SK-N-SH treated with all-trans-retinoic acid at 6 μM for 48 hours (cell line): ENCODE measurements at regions not wholly inside any gene's neighbourhood (a gene's known extent, or its start where the extent isn't known, plus 50 kb on each side); places are given as distances from the start of the nearest gene placed in this dataset.

Experiments used
- ATAC-seq: fragments of 200-7000 bp; cut with Tn5 transposase; 3 replicates; pipeline ENCODE4 v1.9.1; 2020; ENCODE audit warnings: mild to moderate bottlenecking, moderate library complexity
- ARNTL ChIP-seq: fragments of 450-650 bp; formaldehyde crosslinking; IDR thresholded peaks from 2 replicates; pipeline ENCODE4 v1.5.0; 2020; ENCODE audit warnings: low read depth, mild to moderate bottlenecking, moderate library complexity, borderline replicate concordance
- BACH2 ChIP-seq: fragments of 250-450 bp; sonication (Bioruptor Pico); IDR thresholded peaks from 2 replicates; pipeline ENCODE4 v1.9.0; 2021; ENCODE audit warnings: mild to moderate bottlenecking, borderline replicate concordance
- ESRRG ChIP-seq: fragments of 250-450 bp; sonication (Bioruptor Pico); IDR thresholded peaks from 2 replicates; pipeline ENCODE4 v1.6.1; 2021; ENCODE audit warnings: mild to moderate bottlenecking
- GLIS3 ChIP-seq: fragments of 250-450 bp; sonication (Bioruptor Pico); IDR thresholded peaks from 2 replicates; pipeline ENCODE4 v1.5.0; 2020; ENCODE audit warnings: mild to moderate bottlenecking, moderate library complexity
- ISL1 ChIP-seq: fragments of 250-450 bp; sonication (Bioruptor Pico); IDR thresholded peaks from 2 replicates; pipeline ENCODE4 v2.1.2; 2022; ENCODE audit warnings: mild to moderate bottlenecking, moderate library complexity
- OSR1 ChIP-seq: fragments of 250-450 bp; sonication (Bioruptor Pico); IDR thresholded peaks from 2 replicates; pipeline ENCODE4 v1.8.0; 2022; ENCODE audit warnings: moderate library complexity, mild to moderate bottlenecking, inconsistent platforms
- PATZ1 ChIP-seq: fragments of 250-450 bp; sonication (Bioruptor Pico); IDR thresholded peaks from 2 replicates; pipeline ENCODE4 v1.8.0; 2020; ENCODE audit warnings: mild to moderate bottlenecking, moderate library complexity, borderline replicate concordance
- PPARA ChIP-seq: fragments of 250-450 bp; sonication (Bioruptor Pico); IDR thresholded peaks from 2 replicates; pipeline ENCODE4 v1.5.0; 2020; ENCODE audit warnings: mild to moderate bottlenecking, borderline replicate concordance
- RARB ChIP-seq: fragments of 250-450 bp; sonication (Bioruptor Pico); IDR thresholded peaks from 2 replicates; pipeline ENCODE4 v1.8.0; 2021; ENCODE audit warnings: mild to moderate bottlenecking, moderate library complexity
- SNAI2 ChIP-seq: fragments of 250-450 bp; sonication (Bioruptor Pico); IDR thresholded peaks from 2 replicates; pipeline ENCODE4 v1.5.0; 2020; ENCODE audit warnings: mild to moderate bottlenecking, moderate library complexity
- TCF4 ChIP-seq: fragments of 250-450 bp; sonication (Bioruptor Pico); IDR thresholded peaks from 2 replicates; pipeline ENCODE4 v1.8.0; 2021; ENCODE audit warnings: mild to moderate bottlenecking, moderate library complexity, borderline replicate concordance
- TSHZ2 ChIP-seq: fragments of 250-450 bp; sonication (Bioruptor Pico); IDR thresholded peaks from 2 replicates; pipeline ENCODE4 v1.5.0; 2020; ENCODE audit warnings: mild to moderate bottlenecking, moderate library complexity
- ZC3H10 ChIP-seq: fragments of 250-450 bp; sonication (Bioruptor Pico); IDR thresholded peaks from 2 replicates; pipeline ENCODE4 v1.5.1; 2021; ENCODE audit warnings: mild to moderate bottlenecking, moderate library complexity
- ZFP3 ChIP-seq: fragments of 250-450 bp; sonication (Bioruptor Pico); IDR thresholded peaks from 2 replicates; pipeline ENCODE4 v1.5.0; 2020; ENCODE audit warnings: mild to moderate bottlenecking, moderate library complexity
- ZFP30 ChIP-seq: fragments of 450-650 bp; formaldehyde crosslinking; IDR thresholded peaks from 2 replicates; pipeline ENCODE4 v1.5.0; 2022; ENCODE audit warnings: mild to moderate bottlenecking, moderate library complexity
- ZNF70 ChIP-seq: fragments of 450-650 bp; formaldehyde crosslinking; IDR thresholded peaks from 2 replicates; pipeline ENCODE4 v1.5.0; 2020; ENCODE audit warnings: mild to moderate bottlenecking, moderate library complexity
- ZNF8 ChIP-seq: fragments of 450-650 bp; formaldehyde crosslinking; IDR thresholded peaks from 2 replicates; pipeline ENCODE4 v1.5.0; 2020; ENCODE audit warnings: mild to moderate bottlenecking, moderate library complexity
- TF ChIP-seq, protein P1 (sequence below): fragments of 250-450 bp; sonication (Bioruptor Pico); IDR thresholded peaks from 2 replicates; pipeline ENCODE4 v1.5.1; 2021; ENCODE audit warnings: mild to moderate bottlenecking, moderate library complexity
- TF ChIP-seq, protein P2 (sequence below): fragments of 250-450 bp; sonication (Bioruptor Pico); IDR thresholded peaks from 2 replicates; pipeline ENCODE4 v1.8.0; 2021; ENCODE audit warnings: low read depth, mild to moderate bottlenecking, moderate library complexity, borderline replicate concordance
- TF ChIP-seq, protein P3 (sequence below): fragments of 250-450 bp; sonication (Bioruptor Pico); IDR thresholded peaks from 2 replicates; pipeline ENCODE4 v1.5.1; 2020; ENCODE audit warnings: low read depth, mild to moderate bottlenecking, moderate library complexity

- ATAC-seq: no peak
- TF ChIP-seq RARB (CRISPR knock-in tag) (no peak), ZFP3 (CRISPR knock-in tag) (no peak), TCF4 (CRISPR knock-in tag) (no peak), ARNTL (CRISPR knock-in tag) (no peak), GLIS3 (CRISPR knock-in tag) (no peak), OSR1 (no peak), ISL1 (no peak), ZNF70 (CRISPR knock-in tag) (no peak)
- TF ChIP-seq, protein P1, sequence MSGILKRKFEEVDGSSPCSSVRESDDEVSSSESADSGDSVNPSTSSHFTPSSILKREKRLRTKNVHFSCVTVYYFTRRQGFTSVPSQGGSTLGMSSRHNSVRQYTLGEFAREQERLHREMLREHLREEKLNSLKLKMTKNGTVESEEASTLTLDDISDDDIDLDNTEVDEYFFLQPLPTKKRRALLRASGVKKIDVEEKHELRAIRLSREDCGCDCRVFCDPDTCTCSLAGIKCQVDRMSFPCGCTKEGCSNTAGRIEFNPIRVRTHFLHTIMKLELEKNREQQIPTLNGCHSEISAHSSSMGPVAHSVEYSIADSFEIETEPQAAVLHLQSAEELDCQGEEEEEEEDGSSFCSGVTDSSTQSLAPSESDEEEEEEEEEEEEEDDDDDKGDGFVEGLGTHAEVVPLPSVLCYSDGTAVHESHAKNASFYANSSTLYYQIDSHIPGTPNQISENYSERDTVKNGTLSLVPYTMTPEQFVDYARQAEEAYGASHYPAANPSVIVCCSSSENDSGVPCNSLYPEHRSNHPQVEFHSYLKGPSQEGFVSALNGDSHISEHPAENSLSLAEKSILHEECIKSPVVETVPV (CRISPR knock-in tag): no peak
- TF ChIP-seq, all 23 proteins: peak for 0
These were observed 102.5 kb upstream of the SPRED1 start for GRCh38 chr15:38150148-38150547.

- ATAC-seq: no peak
- TF ChIP-seq BACH2 (CRISPR knock-in tag) (no peak), TCF4 (CRISPR knock-in tag) (no peak), TSHZ2 (CRISPR knock-in tag) (no peak), PPARA (no peak), RARB (CRISPR knock-in tag) (no peak), OSR1 (no peak), ARNTL (CRISPR knock-in tag) (no peak), SNAI2 (CRISPR knock-in tag) (no peak), ZFP30 (CRISPR knock-in tag) (no peak), ZC3H10 (CRISPR knock-in tag) (no peak), ZFP3 (CRISPR knock-in tag) (no peak), ZNF8 (CRISPR knock-in tag) (no peak)
- TF ChIP-seq, protein P2, sequence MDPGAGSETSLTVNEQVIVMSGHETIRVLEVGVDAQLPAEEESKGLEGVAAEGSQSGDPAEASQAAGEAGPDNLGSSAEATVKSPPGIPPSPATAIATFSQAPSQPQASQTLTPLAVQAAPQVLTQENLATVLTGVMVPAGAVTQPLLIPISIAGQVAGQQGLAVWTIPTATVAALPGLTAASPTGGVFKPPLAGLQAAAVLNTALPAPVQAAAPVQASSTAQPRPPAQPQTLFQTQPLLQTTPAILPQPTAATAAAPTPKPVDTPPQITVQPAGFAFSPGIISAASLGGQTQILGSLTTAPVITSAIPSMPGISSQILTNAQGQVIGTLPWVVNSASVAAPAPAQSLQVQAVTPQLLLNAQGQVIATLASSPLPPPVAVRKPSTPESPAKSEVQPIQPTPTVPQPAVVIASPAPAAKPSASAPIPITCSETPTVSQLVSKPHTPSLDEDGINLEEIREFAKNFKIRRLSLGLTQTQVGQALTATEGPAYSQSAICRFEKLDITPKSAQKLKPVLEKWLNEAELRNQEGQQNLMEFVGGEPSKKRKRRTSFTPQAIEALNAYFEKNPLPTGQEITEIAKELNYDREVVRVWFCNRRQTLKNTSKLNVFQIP (CRISPR knock-in tag): no peak
- TF ChIP-seq, protein P1 (CRISPR knock-in tag): no peak
- TF ChIP-seq, protein P3, sequence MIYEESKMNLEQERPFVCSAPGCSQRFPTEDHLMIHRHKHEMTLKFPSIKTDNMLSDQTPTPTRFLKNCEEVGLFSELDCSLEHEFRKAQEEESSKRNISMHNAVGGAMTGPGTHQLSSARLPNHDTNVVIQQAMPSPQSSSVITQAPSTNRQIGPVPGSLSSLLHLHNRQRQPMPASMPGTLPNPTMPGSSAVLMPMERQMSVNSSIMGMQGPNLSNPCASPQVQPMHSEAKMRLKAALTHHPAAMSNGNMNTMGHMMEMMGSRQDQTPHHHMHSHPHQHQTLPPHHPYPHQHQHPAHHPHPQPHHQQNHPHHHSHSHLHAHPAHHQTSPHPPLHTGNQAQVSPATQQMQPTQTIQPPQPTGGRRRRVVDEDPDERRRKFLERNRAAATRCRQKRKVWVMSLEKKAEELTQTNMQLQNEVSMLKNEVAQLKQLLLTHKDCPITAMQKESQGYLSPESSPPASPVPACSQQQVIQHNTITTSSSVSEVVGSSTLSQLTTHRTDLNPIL (CRISPR knock-in tag): no peak
These were observed 101.8 kb upstream of the SPRED1 start for GRCh38 chr15:38150794-38151193.

GRCh38 chr15:38153781-38154180 lies 98.9 kb upstream of the SPRED1 start:
- ATAC-seq: no peak

More at GRCh38 chr15:38153781-38154180, 98.9 kb upstream of the SPRED1 start:
- TF ChIP-seq RARB (CRISPR knock-in tag): no peak
- no peak for TF ChIP-seq TCF4 (CRISPR knock-in tag)
- no peak for TF ChIP-seq PATZ1 (CRISPR knock-in tag)
- no peak for TF ChIP-seq ESRRG (CRISPR knock-in tag)
- TF ChIP-seq, protein P3 (CRISPR knock-in tag): no peak
- TF ChIP-seq TSHZ2 (CRISPR knock-in tag): no peak
